WTC11 (cell line): ENCODE measurements at regions not wholly inside any gene's neighbourhood (a gene's known extent, or its start where the extent isn't known, plus 50 kb on each side); places are given as distances from the start of the nearest gene placed in this dataset.

Experiments
- JUN ChIP-seq: sonication (generic); formaldehyde crosslinking; IDR thresholded peaks from 2 replicates; pipeline ENCODE4 v1.8.0; 2023; ENCODE audit warnings: mild to moderate bottlenecking, missing genetic modification reagents
- TF ChIP-seq, protein P1 (sequence below): fragments of 200-600 bp; IDR thresholded peaks from 2 replicates; pipeline ENCODE4 v1.8.0; 2022; ENCODE audit warnings: antibody characterized with exemption

DNA sequence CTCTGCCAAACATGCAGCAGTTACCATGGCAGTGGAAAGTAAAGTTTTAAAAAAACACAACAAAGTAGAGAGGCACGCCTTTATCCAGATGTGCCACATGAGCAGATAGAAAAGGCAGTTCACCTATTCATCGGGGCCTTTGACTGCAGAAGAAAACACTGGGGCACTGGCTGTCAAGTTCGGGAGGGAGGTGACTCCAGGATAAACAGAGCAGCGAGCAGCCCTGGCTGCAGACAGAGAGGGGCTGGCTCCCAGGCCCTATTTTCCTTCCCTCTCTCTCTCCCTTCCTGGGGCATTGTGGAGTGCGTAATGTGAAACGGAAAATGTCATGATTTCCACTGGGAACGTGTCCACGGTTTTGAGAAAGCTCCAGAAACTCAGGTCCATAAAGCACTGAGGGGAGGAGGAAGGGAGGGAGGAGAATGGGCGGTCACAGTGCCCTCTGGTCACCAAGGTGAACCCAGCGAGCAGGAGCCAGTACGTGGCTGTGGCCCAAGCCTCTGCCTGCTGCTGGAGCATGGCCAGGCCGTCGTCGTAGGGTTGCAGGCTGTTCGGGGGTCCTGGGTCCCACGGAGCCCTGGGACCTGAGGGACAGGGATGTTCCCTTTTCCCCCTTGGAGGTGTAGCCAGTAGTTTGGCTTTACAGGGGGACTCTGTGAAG is 114.7 kb upstream of the IRF2BP2 start:
- no peak for TF ChIP-seq JUN (CRISPR knock-in tag)
- TF ChIP-seq, protein P1, sequence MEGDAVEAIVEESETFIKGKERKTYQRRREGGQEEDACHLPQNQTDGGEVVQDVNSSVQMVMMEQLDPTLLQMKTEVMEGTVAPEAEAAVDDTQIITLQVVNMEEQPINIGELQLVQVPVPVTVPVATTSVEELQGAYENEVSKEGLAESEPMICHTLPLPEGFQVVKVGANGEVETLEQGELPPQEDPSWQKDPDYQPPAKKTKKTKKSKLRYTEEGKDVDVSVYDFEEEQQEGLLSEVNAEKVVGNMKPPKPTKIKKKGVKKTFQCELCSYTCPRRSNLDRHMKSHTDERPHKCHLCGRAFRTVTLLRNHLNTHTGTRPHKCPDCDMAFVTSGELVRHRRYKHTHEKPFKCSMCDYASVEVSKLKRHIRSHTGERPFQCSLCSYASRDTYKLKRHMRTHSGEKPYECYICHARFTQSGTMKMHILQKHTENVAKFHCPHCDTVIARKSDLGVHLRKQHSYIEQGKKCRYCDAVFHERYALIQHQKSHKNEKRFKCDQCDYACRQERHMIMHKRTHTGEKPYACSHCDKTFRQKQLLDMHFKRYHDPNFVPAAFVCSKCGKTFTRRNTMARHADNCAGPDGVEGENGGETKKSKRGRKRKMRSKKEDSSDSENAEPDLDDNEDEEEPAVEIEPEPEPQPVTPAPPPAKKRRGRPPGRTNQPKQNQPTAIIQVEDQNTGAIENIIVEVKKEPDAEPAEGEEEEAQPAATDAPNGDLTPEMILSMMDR, result no peak
